ENCODE measurements at regions not wholly inside any gene's neighbourhood (a gene's known extent, or its start where the extent isn't known, plus 50 kb on each side); places are given as distances from the start of the nearest gene placed in this dataset.
A peak's percentile ranks its signal among the peaks of the same experiment; 100 is the strongest.
"Not testable (repeated sequence)": the region's sequence is repeated elsewhere in the genome, so short reads cannot be mapped to it uniquely, and the experiment has no call there.

- DNase-seq: no peak
These were observed 67.7 kb downstream of the SMIM20 start for GRCh38 chr4:25981749-25982148.

GRCh38 chr4:25982962-25983361 lies 68.9 kb downstream of the SMIM20 start:
- DNase-seq: no peak

GRCh38 chr4:25984266-25984665 lies 70.2 kb downstream of the SMIM20 start:
- DNase-seq: no peak

- no peak for DNase-seq
These were observed 70.8 kb downstream of the SMIM20 start for GRCh38 chr4:25984796-25985195.

GRCh38 chr4:25986807-25987206 lies 72.8 kb downstream of the SMIM20 start:
- no peak for DNase-seq

- DNase-seq: no peak
These were observed 77.3 kb downstream of the SMIM20 start for GRCh38 chr4:25991340-25991739.

GRCh38 chr4:25993395-25994185 lies 79.6 kb downstream of the SMIM20 start:
- DNase-seq: no peak

GRCh38 chr4:25994577-25994976 lies 80.6 kb downstream of the SMIM20 start:
- DNase-seq: not testable (repeated sequence)

- DNase-seq: no peak
These were observed 86.4 kb downstream of the SMIM20 start for GRCh38 chr4:26000274-26000950.

GRCh38 chr4:26001413-26001812 lies 87.4 kb downstream of the SMIM20 start:
- DNase-seq: no peak

GRCh38 chr4:26001816-26002215 lies 87.8 kb downstream of the SMIM20 start:
- DNase-seq: no peak

- no peak for DNase-seq
These were observed 89.0 kb downstream of the SMIM20 start for GRCh38 chr4:26003056-26003455.

- no peak for DNase-seq
These were observed 90.3 kb downstream of the SMIM20 start for GRCh38 chr4:26004290-26004689.

GRCh38 chr4:26005764-26006163 lies 91.7 kb downstream of the SMIM20 start:
- DNase-seq: no peak

- DNase-seq: no peak
These were observed 94.7 kb downstream of the SMIM20 start for GRCh38 chr4:26008737-26009136.

GRCh38 chr4:26009502-26009901 lies 95.5 kb downstream of the SMIM20 start:
- no peak for DNase-seq

- no peak for DNase-seq
These were observed 96.3 kb downstream of the SMIM20 start for GRCh38 chr4:26010304-26010703.

GRCh38 chr4:26013629-26014028 lies 99.6 kb downstream of the SMIM20 start:
- DNase-seq: no peak

- peak; percentile 73 for DNase-seq
These were observed 101.2 kb downstream of the SMIM20 start for GRCh38 chr4:26015133-26015651.

GRCh38 chr4:26015906-26016305 lies 101.9 kb downstream of the SMIM20 start:
- no peak for DNase-seq

- no peak for DNase-seq
These were observed 103.5 kb downstream of the SMIM20 start for GRCh38 chr4:26017531-26017930.

- DNase-seq: not testable (repeated sequence)
These were observed 104.1 kb downstream of the SMIM20 start for GRCh38 chr4:26017961-26018700.

GRCh38 chr4:26020083-26020668 lies 106.2 kb downstream of the SMIM20 start:
- no peak for DNase-seq
